GM23338 (cell line): ENCODE measurements at regions not wholly inside any gene's neighbourhood (a gene's known extent, or its start where the extent isn't known, plus 50 kb on each side); places are given as distances from the start of the nearest gene placed in this dataset.

Experiments used
- ATAC-seq: fragments of 200-7000 bp; cut with Tn5 transposase; 3 replicates; pipeline ENCODE4 v1.9.1; 2020
- DNase-seq: peaks from one replicate; pipeline ENCODE4 v3.0.0-alpha.2; 2015; ENCODE audit warnings: low spot score
- H2AFZ ChIP-seq: fragments of 200-600 bp; sonication (generic); 2 replicates; pipeline ENCODE4 v1.8.0; 2016; ENCODE audit warnings: antibody characterized with exemption, mild to moderate bottlenecking, moderate library complexity
- H3F3A ChIP-seq: fragments of 200-600 bp; sonication (generic); replicated peaks from 2 replicates; pipeline ENCODE4 v1.8.0; 2017; ENCODE audit warnings: antibody characterized with exemption, mixed run types, low read depth
- H3K27ac ChIP-seq: fragments of 200-600 bp; sonication (generic); 2 replicates; pipeline ENCODE4 v1.6.1; 2016; ENCODE audit warnings: low read depth
- H3K27me3 ChIP-seq: fragments of 200-600 bp; sonication (generic); 2 replicates; pipeline ENCODE4 v1.8.0; 2016; ENCODE audit warnings: mild to moderate bottlenecking, mixed run types, moderate library complexity; ENCODE audit not compliant: insufficient read depth
- H3K36me3 ChIP-seq: fragments of 200-600 bp; sonication (generic); 2 replicates; pipeline ENCODE4 v1.8.0; 2016; ENCODE audit warnings: mild to moderate bottlenecking; ENCODE audit not compliant: insufficient read depth
- H3K4me1 ChIP-seq: fragments of 200-600 bp; sonication (generic); 2 replicates; pipeline ENCODE4 v1.8.0; 2016; ENCODE audit warnings: mild to moderate bottlenecking, moderate library complexity; ENCODE audit not compliant: insufficient read depth
- H3K4me2 ChIP-seq: fragments of 200-600 bp; sonication (generic); 2 replicates; pipeline ENCODE4 v1.7.1; 2017; ENCODE audit warnings: mixed run types
- H3K4me3 ChIP-seq: fragments of 200-600 bp; sonication (generic); 2 replicates; pipeline ENCODE4 v1.6.1; 2016; ENCODE audit warnings: mixed run types
- H3K79me2 ChIP-seq: fragments of 200-600 bp; sonication (generic); replicated peaks from 2 replicates; pipeline ENCODE4 v1.8.0; 2017; ENCODE audit warnings: mild to moderate bottlenecking; ENCODE audit not compliant: insufficient read depth
- H3K9me2 ChIP-seq: fragments of 200-600 bp; sonication (generic); 2 replicates; pipeline ENCODE4 v1.8.0; 2017; ENCODE audit not compliant: insufficient read depth
- H4K20me1 ChIP-seq: fragments of 200-600 bp; sonication (generic); replicated peaks from 2 replicates; pipeline ENCODE4 v1.8.0; 2017; ENCODE audit warnings: mild to moderate bottlenecking; ENCODE audit not compliant: insufficient read depth
- H3K27ac Mint-ChIP-seq: 2 replicates; pipeline ENCODE4 v1.8.0; 2020; ENCODE audit warnings: inconsistent platforms, mild to moderate bottlenecking, moderate library complexity, mixed read lengths
- H3K27me3 Mint-ChIP-seq: 3 replicates; pipeline ENCODE4 v1.8.0; 2022; ENCODE audit warnings: low read depth, mild to moderate bottlenecking, moderate library complexity, mixed read lengths, inconsistent platforms; ENCODE audit not compliant: insufficient read depth, poor library complexity
- H3K36me3 Mint-ChIP-seq: 3 replicates; pipeline ENCODE4 v1.8.0; 2021; ENCODE audit warnings: low read depth, mild to moderate bottlenecking, inconsistent platforms, moderate library complexity, mixed read lengths
- H3K4me1 Mint-ChIP-seq: 3 replicates; pipeline ENCODE4 v1.8.0; 2020; ENCODE audit warnings: mild to moderate bottlenecking, inconsistent platforms, mixed read lengths
- H3K4me3 Mint-ChIP-seq: 3 replicates; pipeline ENCODE4 v1.8.0; 2021; ENCODE audit warnings: moderate library complexity, mild to moderate bottlenecking, inconsistent platforms, mixed read lengths
- H3K9me3 Mint-ChIP-seq: 3 replicates; pipeline ENCODE4 v1.8.0; 2020; ENCODE audit warnings: moderate library complexity, mild to moderate bottlenecking, inconsistent platforms, mixed read lengths
- CREB1 ChIP-seq: fragments of 250-450 bp; sonication (Bioruptor Pico); IDR thresholded peaks from 2 replicates; pipeline ENCODE4 v1.5.0; 2020; ENCODE audit warnings: low read depth, mild to moderate bottlenecking, moderate library complexity
- EZH2 ChIP-seq: fragments of 200-600 bp; sonication (generic); IDR thresholded peaks from one replicate; pipeline ENCODE4 v1.8.0; 2017; ENCODE audit warnings: antibody characterized with exemption, mild to moderate bottlenecking, low read depth; ENCODE audit not compliant: unreplicated experiment
- POLR2AphosphoS5 ChIP-seq: IDR thresholded peaks from 2 replicates; pipeline ENCODE4 v1.6.1; 2016; ENCODE audit warnings: antibody characterized with exemption, low read depth
- STAT1 ChIP-seq: IDR thresholded peaks from one replicate; pipeline ENCODE4 v1.6.1; 2016; ENCODE audit warnings: antibody characterized with exemption; ENCODE audit not compliant: unreplicated experiment
- ZNF114 ChIP-seq: fragments of 250-450 bp; sonication (Bioruptor Pico); IDR thresholded peaks from 2 replicates; pipeline ENCODE4 v1.5.0; 2020; ENCODE audit warnings: mild to moderate bottlenecking, moderate library complexity
- ZNF331 ChIP-seq: fragments of 250-450 bp; sonication (Bioruptor Pico); IDR thresholded peaks from 2 replicates; pipeline ENCODE4 v1.5.0; 2020; ENCODE audit warnings: low read depth, mild to moderate bottlenecking, moderate library complexity
- TF ChIP-seq, protein P1 (sequence below), 2 experiments: fragments of 200-600 bp in 1 of 2; sonication (generic) in 1 of 2; conservative IDR thresholded peaks; 2 replicates each; pipeline versions ENCODE4 v1.5.1 to v1.6.1; 2016 to 2017; ENCODE audit warnings: antibody characterized with exemption in 2 of 2, low read depth in 2 of 2, mild to moderate bottlenecking in 2 of 2, moderate library complexity in 1 of 2
- TF ChIP-seq, protein P2 (sequence below): fragments of 250-450 bp; sonication (Bioruptor Pico); IDR thresholded peaks from 2 replicates; pipeline ENCODE4 v1.5.0; 2020; ENCODE audit warnings: mild to moderate bottlenecking, moderate library complexity
- TF ChIP-seq, protein P3 (sequence below): IDR thresholded peaks from one replicate; pipeline ENCODE4 v1.6.1; 2018; ENCODE audit warnings: antibody characterized with exemption; ENCODE audit not compliant: unreplicated experiment

DNA sequence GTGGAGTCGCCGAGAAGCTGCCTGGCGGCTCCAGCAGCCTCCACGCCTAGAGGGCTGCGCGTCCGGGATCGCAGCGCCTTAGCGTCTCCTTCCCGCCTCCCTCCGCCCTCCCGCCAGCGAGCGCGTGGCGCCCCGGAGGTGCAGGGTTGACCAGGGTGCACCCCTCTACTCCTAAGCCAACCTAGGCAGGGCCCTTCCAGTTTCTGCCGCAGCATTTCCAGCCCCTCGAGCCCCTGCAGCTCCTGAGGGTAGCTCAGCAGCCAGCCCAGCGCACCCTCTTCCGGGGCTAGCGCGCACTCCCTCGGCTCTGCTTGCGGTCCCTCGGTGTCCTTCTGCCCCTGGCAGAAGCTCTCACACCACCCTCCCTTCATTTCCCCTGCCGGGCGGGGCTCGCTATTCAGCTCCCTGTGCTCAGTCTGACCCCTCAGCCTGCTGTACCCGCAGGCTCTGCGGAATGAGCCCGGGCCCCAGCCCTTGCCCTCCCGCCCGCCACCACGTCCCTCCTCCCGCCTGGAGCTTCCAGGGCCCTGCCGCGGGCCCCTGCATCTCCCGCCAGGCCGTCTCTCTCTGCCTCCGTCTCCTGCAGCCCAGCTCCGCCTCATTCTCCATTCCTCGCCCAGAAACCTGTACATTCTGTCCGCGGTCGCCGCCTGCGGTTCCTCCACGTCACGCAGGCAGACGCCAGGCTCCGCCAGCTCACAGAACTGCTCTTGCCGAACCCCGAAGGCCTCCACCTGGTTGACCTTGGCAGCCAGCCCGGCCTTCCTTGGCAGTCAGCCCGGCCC, 61.8 kb downstream of the SPATA31C2 start:
- Histone ChIP-seq H2AFZ (peak overlapping the region; percentile 98), H3K4me2 (peak overlapping the region; percentile 86), H3K27me3 (peaks cover 34% of the 10 kb centered on the region), H3F3A (no peaks in the 10 kb centered on the region), H3K9me2 (no peaks in the 10 kb centered on the region), H3K4me1 (peaks cover 21% of the 10 kb centered on the region), H3K4me3 (peak overlapping the region; percentile 64), H3K79me2 (no peaks in the 10 kb centered on the region), H3K27ac (no peak overlapping the region), H3K36me3 (no peaks in the 10 kb centered on the region), H4K20me1 (no peaks in the 10 kb centered on the region)
- H3K36me3 Mint-ChIP-seq = no peaks in the 10 kb centered on the region; the same call in 2 of the 3 replicates
- TF ChIP-seq STAT1 (no peak), CREB1 (CRISPR knock-in tag) (peak; percentile 41; the same call in 1 of the 2 replicates)
- TF ChIP-seq, protein P1, sequence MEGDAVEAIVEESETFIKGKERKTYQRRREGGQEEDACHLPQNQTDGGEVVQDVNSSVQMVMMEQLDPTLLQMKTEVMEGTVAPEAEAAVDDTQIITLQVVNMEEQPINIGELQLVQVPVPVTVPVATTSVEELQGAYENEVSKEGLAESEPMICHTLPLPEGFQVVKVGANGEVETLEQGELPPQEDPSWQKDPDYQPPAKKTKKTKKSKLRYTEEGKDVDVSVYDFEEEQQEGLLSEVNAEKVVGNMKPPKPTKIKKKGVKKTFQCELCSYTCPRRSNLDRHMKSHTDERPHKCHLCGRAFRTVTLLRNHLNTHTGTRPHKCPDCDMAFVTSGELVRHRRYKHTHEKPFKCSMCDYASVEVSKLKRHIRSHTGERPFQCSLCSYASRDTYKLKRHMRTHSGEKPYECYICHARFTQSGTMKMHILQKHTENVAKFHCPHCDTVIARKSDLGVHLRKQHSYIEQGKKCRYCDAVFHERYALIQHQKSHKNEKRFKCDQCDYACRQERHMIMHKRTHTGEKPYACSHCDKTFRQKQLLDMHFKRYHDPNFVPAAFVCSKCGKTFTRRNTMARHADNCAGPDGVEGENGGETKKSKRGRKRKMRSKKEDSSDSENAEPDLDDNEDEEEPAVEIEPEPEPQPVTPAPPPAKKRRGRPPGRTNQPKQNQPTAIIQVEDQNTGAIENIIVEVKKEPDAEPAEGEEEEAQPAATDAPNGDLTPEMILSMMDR (conservative IDR thresholded peaks at IDR 0.05; ENCODE audit: low read depth in 2 of 2) = 0 out of 4 replicates have a peak, but pooled peaks of 1 of the 2 experiments have one; percentile 9
- H3K4me1 Mint-ChIP-seq = peaks cover 13% of the 10 kb centered on the region
- DNase-seq = peak; percentile 73
- peak overlapping the region; percentile 79 for H3K4me3 Mint-ChIP-seq
- ATAC-seq = peak; percentile 90
- peaks cover 4% of the 10 kb centered on the region; the same call in 2 of the 3 replicates for H3K9me3 Mint-ChIP-seq
- peaks cover 27% of the 10 kb centered on the region for H3K27me3 Mint-ChIP-seq
- peak overlapping the region; percentile 53; the same call in 1 of the 2 replicates for H3K27ac Mint-ChIP-seq

DNA sequence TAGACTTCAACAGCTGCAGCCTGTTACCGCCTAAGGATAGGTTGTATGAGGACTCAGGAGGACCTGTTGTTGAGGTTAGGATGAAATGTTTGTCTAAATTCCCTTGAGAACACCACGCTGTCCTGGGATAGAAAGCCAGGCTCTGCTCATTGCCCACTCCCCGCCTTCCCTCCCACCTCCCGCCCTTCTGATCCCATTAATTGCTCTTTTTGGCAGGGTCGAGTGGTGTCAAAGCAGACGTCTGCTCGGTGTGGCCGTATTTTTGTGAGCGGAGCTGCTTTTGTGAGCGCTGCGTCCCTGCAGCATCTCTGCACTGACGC, 62.3 kb downstream of the SPATA31C2 start:
- H3K4me2 ChIP-seq = peak overlapping the region; percentile 86
- TF ChIP-seq ZNF331 (CRISPR knock-in tag) = no peak
- TF ChIP-seq POLR2AphosphoS5 = no peak
- no peak for TF ChIP-seq ZNF114 (CRISPR knock-in tag)
- TF ChIP-seq CREB1 (CRISPR knock-in tag) = no peak
- TF ChIP-seq, protein P2, sequence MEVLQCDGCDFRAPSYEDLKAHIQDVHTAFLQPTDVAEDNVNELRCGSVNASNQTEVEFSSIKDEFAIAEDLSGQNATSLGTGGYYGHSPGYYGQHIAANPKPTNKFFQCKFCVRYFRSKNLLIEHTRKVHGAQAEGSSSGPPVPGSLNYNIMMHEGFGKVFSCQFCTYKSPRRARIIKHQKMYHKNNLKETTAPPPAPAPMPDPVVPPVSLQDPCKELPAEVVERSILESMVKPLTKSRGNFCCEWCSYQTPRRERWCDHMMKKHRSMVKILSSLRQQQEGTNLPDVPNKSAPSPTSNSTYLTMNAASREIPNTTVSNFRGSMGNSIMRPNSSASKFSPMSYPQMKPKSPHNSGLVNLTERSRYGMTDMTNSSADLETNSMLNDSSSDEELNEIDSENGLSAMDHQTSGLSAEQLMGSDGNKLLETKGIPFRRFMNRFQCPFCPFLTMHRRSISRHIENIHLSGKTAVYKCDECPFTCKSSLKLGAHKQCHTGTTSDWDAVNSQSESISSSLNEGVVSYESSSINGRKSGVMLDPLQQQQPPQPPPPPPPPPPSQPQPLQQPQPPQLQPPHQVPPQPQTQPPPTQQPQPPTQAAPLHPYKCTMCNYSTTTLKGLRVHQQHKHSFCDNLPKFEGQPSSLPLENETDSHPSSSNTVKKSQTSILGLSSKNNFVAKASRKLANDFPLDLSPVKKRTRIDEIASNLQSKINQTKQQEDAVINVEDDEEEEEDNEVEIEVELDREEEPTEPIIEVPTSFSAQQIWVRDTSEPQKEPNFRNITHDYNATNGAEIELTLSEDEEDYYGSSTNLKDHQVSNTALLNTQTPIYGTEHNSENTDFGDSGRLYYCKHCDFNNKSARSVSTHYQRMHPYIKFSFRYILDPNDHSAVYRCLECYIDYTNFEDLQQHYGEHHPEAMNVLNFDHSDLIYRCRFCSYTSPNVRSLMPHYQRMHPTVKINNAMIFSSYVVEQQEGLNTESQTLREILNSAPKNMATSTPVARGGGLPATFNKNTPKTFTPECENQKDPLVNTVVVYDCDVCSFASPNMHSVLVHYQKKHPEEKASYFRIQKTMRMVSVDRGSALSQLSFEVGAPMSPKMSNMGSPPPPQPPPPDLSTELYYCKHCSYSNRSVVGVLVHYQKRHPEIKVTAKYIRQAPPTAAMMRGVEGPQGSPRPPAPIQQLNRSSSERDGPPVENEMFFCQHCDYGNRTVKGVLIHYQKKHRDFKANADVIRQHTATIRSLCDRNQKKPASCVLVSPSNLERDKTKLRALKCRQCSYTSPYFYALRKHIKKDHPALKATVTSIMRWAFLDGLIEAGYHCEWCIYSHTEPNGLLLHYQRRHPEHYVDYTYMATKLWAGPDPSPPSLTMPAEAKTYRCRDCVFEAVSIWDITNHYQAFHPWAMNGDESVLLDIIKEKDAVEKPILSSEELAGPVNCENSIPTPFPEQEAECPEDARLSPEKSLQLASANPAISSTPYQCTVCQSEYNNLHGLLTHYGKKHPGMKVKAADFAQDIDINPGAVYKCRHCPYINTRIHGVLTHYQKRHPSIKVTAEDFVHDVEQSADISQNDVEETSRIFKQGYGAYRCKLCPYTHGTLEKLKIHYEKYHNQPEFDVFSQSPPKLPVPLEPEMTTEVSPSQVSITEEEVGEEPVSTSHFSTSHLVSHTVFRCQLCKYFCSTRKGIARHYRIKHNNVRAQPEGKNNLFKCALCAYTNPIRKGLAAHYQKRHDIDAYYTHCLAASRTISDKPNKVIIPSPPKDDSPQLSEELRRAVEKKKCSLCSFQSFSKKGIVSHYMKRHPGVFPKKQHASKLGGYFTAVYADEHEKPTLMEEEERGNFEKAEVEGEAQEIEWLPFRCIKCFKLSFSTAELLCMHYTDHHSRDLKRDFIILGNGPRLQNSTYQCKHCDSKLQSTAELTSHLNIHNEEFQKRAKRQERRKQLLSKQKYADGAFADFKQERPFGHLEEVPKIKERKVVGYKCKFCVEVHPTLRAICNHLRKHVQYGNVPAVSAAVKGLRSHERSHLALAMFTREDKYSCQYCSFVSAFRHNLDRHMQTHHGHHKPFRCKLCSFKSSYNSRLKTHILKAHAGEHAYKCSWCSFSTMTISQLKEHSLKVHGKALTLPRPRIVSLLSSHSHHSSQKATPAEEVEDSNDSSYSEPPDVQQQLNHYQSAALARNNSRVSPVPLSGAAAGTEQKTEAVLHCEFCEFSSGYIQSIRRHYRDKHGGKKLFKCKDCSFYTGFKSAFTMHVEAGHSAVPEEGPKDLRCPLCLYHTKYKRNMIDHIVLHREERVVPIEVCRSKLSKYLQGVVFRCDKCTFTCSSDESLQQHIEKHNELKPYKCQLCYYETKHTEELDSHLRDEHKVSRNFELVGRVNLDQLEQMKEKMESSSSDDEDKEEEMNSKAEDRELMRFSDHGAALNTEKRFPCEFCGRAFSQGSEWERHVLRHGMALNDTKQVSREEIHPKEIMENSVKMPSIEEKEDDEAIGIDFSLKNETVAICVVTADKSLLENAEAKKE (CRISPR knock-in tag) = no peak
- no peak for TF ChIP-seq EZH2
- TF ChIP-seq, protein P3, sequence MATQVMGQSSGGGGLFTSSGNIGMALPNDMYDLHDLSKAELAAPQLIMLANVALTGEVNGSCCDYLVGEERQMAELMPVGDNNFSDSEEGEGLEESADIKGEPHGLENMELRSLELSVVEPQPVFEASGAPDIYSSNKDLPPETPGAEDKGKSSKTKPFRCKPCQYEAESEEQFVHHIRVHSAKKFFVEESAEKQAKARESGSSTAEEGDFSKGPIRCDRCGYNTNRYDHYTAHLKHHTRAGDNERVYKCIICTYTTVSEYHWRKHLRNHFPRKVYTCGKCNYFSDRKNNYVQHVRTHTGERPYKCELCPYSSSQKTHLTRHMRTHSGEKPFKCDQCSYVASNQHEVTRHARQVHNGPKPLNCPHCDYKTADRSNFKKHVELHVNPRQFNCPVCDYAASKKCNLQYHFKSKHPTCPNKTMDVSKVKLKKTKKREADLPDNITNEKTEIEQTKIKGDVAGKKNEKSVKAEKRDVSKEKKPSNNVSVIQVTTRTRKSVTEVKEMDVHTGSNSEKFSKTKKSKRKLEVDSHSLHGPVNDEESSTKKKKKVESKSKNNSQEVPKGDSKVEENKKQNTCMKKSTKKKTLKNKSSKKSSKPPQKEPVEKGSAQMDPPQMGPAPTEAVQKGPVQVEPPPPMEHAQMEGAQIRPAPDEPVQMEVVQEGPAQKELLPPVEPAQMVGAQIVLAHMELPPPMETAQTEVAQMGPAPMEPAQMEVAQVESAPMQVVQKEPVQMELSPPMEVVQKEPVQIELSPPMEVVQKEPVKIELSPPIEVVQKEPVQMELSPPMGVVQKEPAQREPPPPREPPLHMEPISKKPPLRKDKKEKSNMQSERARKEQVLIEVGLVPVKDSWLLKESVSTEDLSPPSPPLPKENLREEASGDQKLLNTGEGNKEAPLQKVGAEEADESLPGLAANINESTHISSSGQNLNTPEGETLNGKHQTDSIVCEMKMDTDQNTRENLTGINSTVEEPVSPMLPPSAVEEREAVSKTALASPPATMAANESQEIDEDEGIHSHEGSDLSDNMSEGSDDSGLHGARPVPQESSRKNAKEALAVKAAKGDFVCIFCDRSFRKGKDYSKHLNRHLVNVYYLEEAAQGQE = no peak

More for the DNA sequence above, 62.3 kb downstream of the SPATA31C2 start:
- Histone ChIP-seq H3K9me2 (no peaks in the 10 kb centered on the region), H3K4me3 (peak overlapping the region; percentile 64), H3K27me3 (peaks cover 34% of the 10 kb centered on the region), H3K4me1 (peaks cover 26% of the 10 kb centered on the region), H3K36me3 (no peaks in the 10 kb centered on the region), H2AFZ (peak overlapping the region; percentile 98), H3K79me2 (no peaks in the 10 kb centered on the region), H4K20me1 (no peaks in the 10 kb centered on the region), H3F3A (no peaks in the 10 kb centered on the region), H3K27ac (no peak overlapping the region)
- peaks cover 24% of the 10 kb centered on the region for H3K27me3 Mint-ChIP-seq
- DNase-seq (no peak), ATAC-seq (no peak; the same call in 1 of the 3 replicates)
- peak overlapping the region; percentile 79 for H3K4me3 Mint-ChIP-seq
- no peaks in the 10 kb centered on the region; the same call in 2 of the 3 replicates for H3K36me3 Mint-ChIP-seq
- peaks cover 4% of the 10 kb centered on the region; the same call in 2 of the 3 replicates for H3K9me3 Mint-ChIP-seq
- peaks cover 16% of the 10 kb centered on the region for H3K4me1 Mint-ChIP-seq
- no peak overlapping the region for H3K27ac Mint-ChIP-seq
